GM18511 (cell line): ENCODE measurements at regions not wholly inside any gene's neighbourhood (a gene's known extent, or its start where the extent isn't known, plus 50 kb on each side); places are given as distances from the start of the nearest gene placed in this dataset.

Experiments used
- ATAC-seq: cut with Tn5 transposase; IDR thresholded peaks from one replicate; pipeline ENCODE4 v1.9.1; 2021; ENCODE audit warnings: mild to moderate bottlenecking, moderate library complexity; ENCODE audit not compliant: unreplicated experiment

DNA sequence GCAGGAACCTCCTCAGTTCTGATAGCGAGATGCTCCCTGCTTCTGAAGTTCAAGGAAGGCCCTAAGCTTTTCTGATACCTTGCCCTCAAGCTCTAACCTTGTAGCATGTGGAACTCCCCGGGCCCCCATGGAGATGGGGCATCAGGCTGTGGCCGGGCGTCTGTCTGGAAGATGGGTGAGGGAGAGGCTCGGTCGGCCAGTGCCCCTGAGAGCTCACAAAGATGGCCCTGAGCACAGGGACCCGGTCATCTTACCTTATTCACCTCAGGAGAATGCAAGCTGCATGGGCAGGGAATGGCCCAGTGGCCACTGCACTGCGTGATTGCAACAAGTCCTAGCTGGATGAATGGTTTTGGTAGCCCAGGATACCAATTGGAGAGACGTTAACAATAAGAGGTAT is 830.3 kb downstream of the TBC1D22A start:
- ATAC-seq = no peak

- ATAC-seq = no peak
Observed at GRCh38 chr22:47591709-47592108, 829.3 kb downstream of the TBC1D22A start.

DNA sequence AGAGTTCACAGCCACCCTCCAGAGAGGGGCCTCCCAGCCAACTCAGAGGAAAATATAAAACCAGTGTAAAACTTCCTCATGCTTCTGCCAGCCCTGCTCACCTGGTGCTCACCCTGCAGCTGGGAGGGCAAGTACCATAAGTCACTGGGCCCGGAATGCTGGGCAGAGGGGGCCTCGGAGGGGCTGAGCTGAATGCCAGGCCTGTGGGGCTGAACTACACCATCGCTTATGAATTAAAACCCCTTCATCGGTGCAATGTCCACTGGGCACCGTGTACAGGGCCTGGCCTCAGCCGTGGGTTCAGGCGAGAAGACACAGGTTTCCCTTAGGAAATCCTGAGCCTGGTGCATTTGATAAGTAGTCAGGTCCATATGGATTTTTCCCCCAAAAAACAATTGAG is 828.6 kb downstream of the TBC1D22A start:
- ATAC-seq = no peak

DNA sequence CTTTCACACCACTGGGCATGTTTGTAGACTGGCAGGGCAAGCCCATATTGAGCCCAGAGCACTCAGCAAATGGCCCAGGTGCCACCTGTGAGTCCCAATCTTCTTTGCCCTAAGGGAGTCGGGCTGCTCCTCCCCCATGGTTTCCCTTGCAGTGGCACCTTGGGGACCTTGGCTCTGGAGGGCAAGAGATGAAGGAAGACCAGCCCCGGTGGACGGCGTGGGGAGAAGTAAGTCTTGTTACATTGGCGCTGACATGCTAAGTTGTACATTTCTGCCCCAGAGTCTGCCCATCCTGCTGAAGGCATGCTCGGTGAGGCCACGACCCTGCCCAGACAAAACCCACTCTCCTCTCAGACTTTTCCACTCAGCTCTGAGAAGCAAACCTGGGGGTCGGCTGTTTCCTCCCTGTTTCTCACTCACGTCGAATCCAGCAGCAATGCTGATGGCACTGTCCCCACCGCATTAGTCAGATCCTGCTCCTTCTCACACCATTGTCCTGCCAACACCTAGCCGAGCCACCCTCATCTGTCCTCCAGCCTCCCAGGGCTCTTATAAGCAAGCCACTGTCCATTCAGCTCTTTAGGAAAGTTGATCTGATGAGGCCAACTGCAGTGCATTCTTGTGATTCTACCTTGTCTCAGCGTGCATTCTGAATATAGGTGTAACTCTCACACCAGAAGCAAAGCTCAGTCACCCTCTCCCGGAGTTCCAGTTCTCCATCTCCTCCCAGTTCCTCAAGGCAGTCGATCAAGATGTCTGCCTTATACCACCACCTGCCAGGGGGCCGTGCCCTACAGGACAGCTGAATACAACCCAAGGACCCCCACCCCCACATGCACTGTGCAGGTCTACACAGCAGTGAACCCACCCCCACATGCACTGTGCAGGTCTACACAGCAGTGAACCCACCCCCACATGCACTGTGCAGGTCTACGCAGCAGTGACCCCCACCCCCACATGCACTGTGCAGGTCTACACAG is 827.1 kb downstream of the TBC1D22A start:
- no peak for ATAC-seq

GRCh38 chr22:47588578-47588960 is 826.1 kb downstream of the TBC1D22A start:
- ATAC-seq = no peak

DNA sequence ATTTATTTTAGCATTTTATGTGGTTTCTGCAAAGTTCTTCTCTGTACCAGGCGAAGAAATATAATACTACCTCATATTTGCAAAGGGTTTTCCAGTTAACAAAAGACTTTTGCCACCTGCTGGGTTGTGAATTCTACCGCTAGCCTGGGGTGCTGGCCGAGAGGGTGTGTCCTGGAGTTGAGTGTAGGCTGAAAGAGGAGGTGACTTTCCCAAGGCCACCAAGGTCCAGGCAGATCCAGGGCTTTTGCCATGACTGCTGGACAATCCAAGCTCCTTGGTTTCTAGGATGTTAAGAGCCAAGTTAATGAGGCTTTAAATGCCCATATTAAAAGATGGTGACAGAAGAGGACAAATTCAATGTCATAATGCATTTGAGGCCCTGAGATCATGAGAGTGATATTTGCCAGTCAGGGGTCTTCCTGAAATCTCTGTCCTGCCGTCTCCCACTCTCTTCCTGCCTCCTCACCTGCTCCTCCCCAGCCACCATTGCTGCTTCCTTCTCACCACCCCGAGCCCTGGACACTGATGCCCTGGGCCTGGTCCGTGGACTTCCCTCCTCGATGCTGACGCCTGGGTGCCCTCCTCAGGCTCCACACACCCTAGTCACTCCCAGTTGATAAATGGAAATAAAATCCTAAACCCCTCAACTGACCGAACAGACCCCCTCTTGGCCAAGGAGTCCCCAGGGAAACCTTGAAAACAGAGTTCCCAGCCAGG is 825.6 kb downstream of the TBC1D22A start:
- ATAC-seq = no peak

- no peak for ATAC-seq
Observed at GRCh38 chr22:47587361-47587760, 824.9 kb downstream of the TBC1D22A start.

DNA sequence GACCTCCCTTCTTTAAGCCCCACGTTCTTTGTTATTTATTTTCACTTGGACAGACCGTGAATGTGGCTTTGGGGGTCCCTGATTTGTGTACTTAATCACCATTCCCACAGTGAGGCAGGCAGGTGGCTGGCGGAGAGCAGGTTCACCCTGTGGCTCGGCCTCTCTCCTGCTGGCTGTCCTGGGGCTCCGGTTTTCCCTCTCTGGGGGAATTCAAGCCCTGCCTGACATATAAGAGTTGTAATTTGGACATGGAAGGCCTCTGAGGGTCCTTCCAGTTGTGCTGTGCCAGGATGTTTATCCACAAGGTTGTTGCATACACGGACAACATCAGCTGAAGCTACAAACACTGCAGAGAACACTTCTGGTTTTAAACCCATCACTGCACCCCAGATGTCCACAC is 824.5 kb downstream of the TBC1D22A start:
- ATAC-seq = no peak

- ATAC-seq = no peak
Observed at GRCh38 chr22:47586038-47586437, 823.6 kb downstream of the TBC1D22A start.

- ATAC-seq = no peak
Observed at GRCh38 chr22:47583959-47584562, 821.6 kb downstream of the TBC1D22A start.

DNA sequence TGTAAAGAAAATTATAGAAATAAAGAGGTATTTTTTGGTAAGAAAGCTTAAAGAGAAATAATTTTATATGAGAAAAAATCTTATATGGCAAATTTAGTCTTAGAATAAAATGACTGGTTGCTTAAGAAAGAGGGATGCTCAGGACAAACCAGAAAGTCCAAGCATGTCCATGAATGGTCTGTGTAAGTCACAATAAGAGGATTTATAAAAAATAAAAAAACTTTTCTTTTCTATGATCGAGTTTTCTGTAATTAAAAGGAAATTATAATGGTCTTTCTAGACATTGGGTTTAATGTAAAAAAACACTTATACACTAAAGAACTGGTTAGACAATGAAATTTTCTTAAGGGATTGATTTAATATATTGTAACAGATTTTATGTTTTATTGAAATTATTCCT is 819.6 kb downstream of the TBC1D22A start:
- ATAC-seq = no peak

DNA sequence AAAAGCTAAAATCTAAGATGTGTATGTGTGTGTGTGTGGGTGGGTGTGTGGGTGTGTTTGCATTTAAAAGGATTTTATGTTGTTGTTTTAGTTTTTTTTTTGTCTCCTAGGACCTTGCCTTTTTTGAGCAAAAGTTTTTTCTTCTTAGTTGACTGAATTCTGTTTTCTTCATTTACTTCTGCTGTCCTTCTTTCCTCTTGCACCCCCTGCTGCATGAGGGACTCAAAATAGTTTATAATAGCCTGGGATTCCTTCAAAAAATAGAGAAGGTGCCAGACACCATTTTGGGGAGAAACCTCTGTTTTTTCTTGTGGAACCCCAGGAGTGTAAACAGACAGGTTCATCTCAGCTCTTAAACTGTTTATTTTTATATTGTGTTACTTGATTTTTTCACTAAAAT is 817.7 kb downstream of the TBC1D22A start:
- ATAC-seq = no peak

DNA sequence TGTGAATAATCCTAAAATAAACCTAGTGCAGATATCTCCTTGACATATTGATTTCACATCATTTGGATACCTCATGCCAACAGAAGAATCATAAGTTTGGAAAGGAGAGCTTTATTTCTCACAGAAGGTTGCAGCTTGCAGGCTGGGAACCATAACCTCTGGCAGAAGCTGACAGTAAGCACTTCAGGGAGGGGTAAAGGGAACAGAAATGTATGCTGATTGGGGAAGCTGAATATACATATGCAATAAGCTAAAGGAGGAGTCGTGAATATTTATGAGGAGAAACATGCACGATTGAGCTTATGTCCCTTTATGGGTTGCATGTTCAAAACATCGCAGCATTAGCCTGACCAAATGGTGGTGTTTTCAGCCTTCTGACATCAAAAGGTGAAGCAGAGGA is 814.5 kb downstream of the TBC1D22A start:
- no peak for ATAC-seq

GRCh38 chr22:47575291-47575690 is 812.8 kb downstream of the TBC1D22A start:
- ATAC-seq = no peak

- ATAC-seq = no peak
Observed at GRCh38 chr22:47574556-47574955, 812.1 kb downstream of the TBC1D22A start.

GRCh38 chr22:47573141-47573540 is 810.7 kb downstream of the TBC1D22A start:
- no peak for ATAC-seq

GRCh38 chr22:47572443-47572842 is 810.0 kb downstream of the TBC1D22A start:
- no peak for ATAC-seq

DNA sequence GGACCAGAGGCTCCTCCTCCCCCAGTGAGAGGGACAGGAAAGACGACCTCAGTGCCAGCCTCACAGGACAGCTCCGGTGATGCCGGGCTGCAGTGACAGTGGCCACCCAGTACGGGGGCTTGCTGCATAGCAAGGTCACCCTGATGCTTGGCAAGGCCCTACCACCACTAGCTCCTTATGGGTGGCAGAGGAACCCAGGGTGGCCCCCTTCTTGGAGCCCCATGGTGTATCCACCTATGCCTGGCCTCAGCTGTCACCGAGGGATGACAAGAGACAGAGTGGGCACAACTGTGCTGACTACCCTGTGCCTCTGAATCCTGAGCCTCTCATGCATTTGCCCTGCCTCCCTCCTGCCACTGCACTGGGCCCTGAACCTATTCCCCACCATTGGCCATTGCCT is 809.2 kb downstream of the TBC1D22A start:
- no peak for ATAC-seq

DNA sequence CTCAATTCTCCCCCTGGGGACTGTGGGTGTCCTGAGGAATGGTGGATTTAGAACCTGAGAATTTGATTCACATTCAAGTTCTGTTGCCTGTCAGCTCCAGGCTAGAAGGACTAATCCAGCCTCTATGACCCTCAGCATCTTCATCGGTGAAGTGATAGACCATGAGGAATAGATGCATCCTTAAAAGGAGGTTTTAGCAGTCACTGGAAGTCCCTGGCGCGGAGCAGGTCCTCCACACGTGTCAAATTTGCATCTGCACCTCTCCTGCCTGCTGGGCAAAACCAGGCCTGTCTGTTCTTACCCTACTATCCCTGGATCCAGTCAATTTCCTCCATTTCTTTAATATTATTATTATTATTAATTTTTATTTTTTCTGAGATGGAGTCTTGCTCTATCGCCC is 808.4 kb downstream of the TBC1D22A start:
- ATAC-seq = no peak

GRCh38 chr22:47570300-47570685 is 807.8 kb downstream of the TBC1D22A start:
- no peak for ATAC-seq

DNA sequence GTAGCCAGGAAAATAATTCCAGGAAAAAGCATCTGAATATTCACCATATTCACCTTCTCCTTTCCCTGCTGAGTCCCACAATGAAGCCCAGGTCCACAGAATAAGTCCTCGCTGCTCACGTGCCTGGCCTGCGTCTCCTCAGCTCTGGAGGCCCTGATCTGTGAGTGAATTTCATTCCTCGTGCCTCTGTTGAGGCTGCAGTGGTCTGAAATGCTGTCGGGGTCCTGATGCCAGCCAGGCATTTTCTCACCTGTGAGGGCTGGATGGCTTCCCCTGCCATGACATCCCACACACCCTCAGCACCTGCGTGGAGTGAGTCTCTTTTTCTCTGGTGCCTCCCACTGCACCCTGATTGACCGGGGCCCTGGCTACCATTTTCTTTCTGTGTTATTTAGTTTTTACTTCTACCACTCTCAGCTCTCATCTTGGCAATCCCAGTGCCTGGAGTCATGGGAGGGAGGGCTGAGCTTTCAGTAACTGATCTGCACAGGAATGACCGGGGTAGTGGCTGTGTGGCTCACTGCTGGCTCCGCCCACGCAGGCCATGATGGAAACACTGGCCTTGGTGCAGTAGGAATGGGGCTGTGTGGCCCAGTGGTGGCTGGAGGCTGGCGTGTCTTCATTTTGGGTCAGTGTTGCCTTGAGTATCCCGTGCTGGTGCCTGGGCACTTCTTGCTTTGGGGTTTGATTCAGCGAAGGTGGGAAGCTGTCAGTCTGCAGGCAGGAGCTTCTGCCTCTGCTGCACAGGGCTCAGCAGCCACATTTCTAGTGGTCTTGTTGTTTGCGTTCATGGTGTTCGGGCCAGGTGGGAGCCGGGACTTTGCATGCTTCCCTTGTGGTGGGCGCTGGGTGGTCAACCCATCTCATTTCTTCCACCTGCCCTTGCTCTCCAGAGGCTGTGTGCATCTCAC is 807.2 kb downstream of the TBC1D22A start:
- no peak for ATAC-seq
